CD4-positive, alpha-beta T cell treated with Interleukin-2 at 100 ng/mL for 4 hours (primary cell): ENCODE measurements at regions not wholly inside any gene's neighbourhood (a gene's known extent, or its start where the extent isn't known, plus 50 kb on each side); places are given as distances from the start of the nearest gene placed in this dataset.
"Not testable (repeated sequence)": the region's sequence is repeated elsewhere in the genome, so short reads cannot be mapped to it uniquely, and the experiment has no call there.

Experiments
- DNase-seq: peaks from one replicate; pipeline ENCODE4 v3.0.0-alpha.2; 2020; ENCODE audit warnings: low spot score

DNA sequence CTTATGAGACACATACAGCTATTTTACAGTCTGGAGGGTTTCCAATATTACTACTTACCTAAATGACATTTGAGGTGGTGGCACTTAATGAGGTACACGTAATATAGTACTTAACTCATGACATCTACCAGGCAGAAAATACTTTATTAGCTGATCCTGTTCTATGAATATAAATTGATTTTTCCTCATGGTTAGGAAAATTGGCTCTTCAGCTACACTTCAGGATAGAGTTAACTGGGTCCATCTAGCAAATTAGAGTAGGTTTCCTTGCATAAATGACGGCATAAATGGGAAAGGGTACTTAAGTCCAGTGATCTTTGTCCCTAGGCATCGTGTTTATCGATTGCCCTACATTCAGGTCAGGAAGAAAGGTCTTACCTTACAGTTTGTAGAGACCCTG, 988.8 kb upstream of the TMPRSS15 start:
- DNase-seq: no peak

DNA sequence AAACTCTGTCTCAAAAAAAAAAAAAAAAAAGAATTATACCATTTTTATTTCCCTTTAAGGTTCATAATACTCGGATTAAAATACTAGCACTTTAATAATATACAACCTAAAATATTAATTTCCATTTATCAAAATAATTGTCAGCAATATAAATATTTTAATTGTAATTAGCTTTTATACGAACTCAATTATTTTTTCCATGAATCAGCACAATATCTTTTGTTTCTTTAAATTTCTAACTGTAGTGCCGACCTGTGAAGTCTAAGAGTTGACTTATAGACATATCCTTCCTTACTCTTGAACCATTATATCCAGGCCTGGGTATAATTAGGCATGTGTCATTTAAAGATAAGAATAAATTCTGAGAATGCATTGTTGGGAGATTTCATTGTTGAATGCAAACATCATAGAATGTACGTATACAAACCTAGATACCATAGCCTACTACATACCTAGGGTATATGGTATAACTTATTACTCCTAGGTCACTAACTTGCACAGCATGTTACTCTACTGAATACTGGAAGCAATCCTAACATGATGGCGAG, 996.7 kb upstream of the TMPRSS15 start:
- no peak for DNase-seq

DNA sequence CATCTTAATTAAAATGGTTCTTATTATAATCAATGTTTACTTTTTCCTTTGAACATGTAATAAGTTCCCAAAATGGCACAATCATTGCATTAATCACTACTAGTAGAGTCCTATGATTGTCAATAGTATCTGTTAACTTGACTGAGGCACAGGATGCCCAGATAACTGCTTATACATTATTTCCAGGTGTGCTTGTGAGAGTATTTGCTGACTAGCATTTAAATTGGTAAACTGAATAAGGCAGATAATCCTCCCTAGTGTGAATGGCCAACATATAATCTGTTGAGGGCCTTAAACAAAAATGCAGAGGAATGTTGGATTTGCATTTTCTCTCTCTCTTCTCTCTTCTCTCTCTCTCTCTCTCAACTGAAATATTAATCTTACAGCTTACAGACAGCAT, 999.3 kb upstream of the TMPRSS15 start:
- DNase-seq: no peak

DNA sequence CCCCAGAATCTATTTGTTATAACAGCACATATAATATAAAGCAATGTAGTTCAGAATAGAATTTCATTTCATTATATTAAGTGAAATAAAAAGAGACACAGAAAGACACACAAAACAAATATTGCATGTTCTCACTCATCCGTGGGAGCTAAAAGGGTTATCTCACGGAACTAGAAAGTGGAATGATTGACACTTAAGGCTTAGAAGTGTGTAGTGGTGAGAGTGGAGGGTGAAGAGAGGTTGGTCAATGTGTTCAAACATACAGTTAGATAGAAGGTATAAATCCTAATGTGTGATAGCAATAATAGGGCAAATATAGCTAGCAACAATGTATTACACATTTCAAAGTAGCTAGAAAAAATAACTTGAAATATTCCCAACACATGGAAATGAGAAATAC, 1001.7 kb upstream of the TMPRSS15 start:
- DNase-seq: no peak

DNA sequence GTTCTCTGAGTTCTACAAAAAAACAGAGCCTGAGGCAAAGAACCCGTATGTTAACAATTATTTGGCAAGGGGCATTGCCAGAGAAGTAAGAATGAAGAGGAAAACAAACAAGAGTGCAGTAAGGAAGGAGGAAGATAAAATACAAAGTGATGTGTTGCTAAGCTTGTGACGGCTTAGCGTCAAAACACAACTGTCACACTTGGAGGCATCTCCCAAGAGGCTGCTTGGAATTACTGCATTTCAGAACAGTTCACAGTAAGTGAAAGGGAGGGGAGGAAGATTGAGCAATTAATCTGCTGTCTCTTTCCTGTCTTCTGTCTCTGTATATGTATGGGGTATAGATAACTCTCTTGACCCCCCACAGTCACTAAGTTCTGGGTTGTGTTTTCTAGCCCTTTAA, 1017.0 kb upstream of the TMPRSS15 start:
- DNase-seq: no peak

DNA sequence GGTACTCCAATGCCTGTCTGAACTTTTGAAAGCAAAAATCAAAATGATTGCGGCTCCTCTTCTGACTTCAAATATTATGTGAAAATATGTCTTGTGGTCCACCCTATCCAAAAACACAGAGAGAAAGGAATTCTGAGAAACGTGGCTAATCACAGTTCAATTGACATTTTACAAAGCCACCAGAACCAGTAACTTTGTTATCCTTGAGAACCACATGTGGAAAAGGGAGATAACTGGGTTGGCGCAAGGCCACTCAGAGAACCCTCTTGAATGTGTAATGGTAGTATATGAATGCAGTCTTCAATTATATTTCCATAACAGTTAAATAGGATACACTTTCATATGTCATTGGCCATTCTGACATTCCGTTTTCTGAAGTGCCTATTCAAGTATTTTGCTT, 1030.0 kb upstream of the TMPRSS15 start:
- DNase-seq: no peak

DNA sequence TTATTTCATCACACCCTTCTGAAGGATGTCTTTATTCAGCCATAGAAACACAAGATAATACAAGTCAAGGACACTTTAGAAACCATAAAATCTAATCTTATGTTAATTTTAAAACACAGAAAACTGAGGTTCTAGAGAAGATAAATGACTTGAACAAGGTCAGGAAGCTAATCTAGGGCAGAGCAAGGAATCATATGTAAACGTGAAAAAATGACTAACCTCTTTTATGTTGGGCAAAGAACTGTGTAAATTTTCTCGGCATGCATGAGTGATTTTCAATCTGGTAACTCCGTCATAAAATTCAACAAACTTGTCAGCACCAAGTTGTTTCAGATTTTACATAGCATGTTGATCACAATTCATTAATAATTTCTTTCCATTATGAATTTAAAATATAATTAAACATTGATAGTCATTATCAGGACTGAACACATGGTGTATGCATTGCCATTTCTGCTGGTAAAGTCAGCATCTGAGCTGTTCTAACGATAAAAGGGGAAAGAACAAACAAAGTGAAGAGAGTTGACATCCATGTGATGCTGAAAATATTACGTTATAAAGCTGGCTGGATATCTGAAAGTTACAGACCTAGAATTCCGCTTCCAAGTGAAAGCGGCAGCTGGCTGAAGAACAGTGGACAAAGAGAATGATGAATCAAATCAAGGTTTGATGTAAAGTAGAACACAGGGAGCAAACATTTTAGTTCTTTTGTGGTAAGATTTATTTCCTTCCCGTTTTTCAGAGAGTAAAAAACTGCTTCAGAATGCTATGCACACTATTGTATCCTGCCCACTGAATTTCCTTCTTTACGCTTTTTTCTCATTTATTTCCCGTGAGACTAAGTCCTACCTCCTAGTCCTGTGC, 1037.4 kb upstream of the TMPRSS15 start:
- no peak for DNase-seq

DNA sequence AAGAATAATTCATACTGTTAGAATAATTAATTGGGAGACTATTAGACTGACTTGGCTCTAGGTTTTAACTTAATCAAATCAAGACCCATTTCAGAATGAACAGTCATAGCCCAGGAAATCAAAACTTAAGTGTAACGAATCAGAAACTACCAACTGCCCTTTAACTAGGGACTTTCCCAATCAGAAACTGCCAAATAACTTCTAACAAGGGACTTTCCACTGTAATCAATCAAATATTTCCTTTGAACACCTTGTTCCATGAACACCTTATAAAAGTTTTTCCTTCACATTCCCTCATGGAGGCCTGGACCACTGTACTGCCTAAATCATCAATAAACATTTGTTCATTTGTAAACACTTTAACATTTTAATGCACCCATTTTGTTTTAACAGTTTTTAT, 1054.7 kb upstream of the TMPRSS15 start:
- DNase-seq: no peak

DNA sequence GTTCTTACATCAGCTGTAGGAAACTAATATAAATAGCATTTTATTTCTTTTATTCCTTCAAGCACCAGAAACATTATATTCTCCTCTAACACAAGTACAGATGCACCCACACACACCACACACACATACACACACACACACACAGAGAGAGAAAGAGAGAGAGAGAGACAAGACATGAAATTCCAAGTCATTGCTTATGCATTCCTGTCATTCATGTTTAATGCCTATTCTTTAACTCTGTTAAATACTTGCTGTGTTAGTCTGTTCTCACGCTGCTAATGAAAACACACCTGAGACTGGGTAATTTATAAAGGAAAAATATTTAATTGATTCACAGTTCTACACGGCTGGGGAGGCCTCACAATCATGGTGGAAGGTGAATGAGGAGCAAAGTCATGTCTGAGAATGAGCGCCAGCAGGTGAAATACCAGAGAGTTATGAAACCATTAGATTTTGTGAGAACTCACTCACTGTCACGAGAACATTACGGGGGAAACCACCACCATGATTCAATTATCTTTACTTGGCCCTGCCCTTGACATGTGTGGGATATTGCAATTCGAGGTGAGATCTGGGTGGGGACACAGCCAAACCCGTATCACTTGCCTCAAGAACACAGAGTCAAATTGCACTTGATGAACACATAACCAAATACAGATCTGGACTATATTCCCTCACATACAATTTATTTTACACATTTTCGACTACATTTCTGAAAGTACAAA, 1058.1 kb upstream of the TMPRSS15 start:
- no peak for DNase-seq

DNA sequence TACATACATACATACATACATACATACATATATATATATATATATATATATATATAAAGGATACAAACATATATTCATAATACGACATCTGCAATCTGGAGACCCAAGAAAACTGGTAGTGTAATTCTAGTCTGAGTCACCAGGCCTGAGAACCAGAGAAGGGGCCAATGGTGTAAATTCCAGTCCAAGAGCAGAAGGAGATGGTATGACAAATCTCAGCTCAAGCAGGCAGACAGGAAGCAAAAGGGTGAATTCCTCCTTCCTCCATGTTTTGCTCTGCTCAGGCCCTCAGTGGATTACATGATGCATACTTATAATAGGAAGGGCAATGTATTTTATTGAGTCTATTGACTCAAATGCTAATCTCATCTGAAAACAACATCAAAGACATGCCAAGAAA, 1060.4 kb upstream of the TMPRSS15 start:
- DNase-seq: no peak

DNA sequence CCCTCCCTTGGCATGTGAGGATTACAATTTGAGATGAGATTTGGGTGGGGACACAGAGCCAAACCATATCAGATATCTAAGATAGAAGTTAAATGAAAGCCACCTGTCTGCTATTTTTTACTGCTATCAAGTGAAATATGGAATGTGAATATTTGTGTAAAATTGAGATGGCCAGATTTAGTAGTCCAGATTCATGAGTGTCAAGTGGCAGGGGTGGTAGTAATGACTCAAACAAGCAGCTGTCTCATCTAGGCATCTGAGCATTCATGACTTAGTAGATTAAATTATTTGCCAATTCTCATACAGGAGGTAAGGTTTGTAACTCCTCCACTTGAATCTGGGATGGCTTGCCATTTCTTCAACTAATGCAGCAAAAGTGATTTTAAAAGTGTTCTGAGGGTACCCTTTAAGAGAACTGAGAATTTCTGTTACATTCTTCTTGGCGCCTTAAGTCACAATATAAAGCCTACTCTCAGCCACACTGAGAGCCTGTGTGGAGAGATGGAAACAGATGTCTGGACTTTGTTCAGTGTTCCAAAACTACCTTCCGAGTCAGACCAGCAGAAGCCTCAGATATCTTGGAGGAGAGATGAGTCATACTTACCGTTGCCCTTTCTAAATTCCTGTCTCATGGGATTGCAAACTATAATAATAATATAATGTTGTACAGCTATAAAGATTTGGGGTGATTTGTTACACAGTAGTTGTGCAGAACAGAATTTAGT, 1065.6 kb upstream of the TMPRSS15 start:
- no peak for DNase-seq

DNA sequence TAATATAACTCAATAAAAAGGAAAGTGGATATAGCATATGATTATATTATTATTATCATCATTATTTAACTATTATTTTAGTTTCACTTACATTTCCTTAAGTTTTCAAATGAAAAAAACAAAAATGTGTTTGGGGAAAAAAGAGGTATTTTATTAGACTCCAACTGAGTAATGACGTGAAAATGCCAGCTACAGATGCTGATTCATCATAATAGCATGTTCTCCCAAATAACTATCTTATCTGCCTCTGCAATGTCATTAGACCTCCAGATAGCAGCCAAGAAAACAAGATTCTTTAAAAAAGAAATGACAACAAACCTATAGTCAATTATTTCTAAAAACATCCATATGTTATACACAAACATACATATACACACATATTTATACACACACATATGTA, 1071.9 kb upstream of the TMPRSS15 start:
- no peak for DNase-seq

DNA sequence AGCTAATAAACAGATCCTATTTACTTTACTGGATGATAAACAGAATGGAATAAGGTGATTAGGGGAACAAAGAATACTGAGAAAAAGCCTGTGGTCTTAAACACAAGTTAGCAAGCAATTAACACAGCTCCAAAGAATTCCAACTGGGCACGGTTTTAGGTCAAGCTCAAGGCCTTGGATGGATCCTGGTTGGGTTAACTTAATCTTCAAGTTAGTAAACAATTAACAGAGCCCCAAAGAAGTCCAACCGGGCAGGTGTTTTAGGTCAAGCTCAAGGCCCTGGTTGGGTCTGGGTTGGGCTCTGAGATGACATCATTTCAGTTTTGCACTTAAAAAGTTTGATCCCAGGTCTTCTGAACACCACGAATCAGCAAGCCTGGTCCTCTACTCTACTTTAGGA, 1086.3 kb upstream of the TMPRSS15 start:
- no peak for DNase-seq

DNA sequence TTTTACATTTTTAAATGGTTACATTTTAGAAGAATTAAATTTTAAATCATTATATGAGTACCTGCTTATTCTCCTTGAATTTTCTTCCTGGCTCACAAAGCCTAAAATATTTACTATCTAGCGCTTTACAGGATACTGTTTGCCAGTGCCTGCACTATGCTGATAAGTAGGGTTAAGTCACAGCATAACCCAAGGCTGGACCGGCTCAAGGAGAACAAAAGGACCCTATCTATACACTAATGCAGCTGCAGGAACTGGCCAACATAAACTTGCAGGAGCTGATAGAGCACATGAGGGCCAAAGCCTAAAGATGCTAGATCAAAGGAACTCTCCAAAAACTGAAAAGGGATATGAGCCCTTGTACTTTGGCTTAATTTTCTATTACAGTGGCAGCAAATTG, 1086.9 kb upstream of the TMPRSS15 start:
- DNase-seq: no peak

DNA sequence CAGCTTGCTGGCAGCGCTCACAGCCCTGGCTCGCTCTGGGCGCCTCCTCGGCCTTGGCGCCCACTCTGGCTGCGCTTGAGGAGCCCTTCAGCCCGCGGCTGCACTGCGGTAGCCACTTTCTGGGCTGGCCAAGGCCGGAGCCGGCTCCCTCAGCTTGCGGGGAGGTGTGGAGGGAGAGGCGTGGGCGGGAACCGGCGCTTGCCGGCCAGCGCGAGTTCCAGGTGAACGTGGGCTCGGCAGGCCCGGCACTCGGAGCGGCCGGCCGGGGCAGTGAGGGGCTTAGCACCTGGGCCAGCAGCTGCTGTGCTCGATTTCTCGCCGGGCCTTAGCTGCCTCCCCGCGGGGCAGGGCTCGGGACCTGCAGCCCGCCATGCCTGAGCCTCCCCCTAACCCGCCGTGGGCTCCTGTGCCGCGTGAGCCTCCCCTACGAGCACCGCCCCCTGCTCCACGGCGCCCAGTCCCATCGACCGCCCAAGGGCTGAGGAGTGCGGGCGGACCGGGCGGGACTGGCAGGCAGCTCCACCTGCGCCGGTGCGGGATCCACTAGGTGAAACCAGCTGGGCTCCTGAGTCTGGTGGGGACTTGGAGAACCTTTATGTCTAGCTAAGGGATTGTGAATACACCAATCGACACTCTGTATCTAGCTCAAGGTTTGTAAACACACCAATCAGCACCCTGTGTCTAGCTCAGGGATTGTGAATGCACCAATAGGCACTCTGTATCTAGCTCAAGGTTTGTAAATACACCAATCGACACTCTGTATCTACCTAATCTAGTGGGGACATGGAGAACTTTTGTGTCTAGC, 1090.1 kb upstream of the TMPRSS15 start:
- not testable (repeated sequence) for DNase-seq

DNA sequence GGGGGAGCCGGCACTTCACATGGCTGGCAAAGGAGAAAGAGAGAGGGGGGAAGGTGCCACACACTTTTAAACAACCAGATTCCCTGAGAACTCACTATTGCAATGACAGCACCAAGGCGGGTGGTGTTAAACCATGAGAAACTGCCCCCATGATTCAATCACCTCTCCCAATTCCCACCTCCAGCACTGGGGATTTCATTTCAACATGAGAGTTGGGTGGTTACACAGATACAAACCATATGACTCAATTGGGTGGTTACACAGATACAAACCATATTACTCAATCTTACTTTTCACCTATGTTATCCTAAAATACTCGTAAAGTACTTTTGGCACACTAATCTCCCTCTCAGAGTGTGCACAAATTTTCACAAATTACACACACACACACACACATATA, 1097.5 kb upstream of the TMPRSS15 start:
- no peak for DNase-seq

DNA sequence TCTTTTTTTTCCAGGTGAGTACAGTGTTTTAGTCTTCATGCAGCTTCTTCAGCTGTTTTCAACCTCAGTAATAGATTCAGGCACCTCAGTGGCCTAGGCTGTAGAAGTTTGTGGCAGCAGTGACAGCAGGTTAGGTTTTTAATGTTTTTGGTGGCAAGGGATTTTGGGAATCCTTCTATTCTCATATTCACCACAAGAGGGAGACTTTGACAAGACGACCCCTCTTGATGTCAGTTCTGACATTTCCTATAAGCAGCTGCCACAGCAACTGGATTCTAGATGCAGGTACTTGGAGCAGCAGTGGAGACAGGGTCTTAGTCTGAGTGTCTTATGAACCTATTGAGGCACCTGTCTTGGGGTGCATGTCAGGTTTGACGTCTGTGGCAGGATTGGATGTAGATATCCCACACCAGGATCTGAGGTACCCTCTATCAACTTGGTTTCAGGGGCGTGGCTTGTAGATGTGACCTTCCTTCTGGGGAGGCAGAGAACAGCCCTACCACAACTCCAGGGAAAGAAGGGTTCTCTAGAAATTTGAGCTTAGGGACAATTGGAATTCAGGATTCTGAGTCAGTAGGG, 1104.2 kb upstream of the TMPRSS15 start:
- DNase-seq: no peak

DNA sequence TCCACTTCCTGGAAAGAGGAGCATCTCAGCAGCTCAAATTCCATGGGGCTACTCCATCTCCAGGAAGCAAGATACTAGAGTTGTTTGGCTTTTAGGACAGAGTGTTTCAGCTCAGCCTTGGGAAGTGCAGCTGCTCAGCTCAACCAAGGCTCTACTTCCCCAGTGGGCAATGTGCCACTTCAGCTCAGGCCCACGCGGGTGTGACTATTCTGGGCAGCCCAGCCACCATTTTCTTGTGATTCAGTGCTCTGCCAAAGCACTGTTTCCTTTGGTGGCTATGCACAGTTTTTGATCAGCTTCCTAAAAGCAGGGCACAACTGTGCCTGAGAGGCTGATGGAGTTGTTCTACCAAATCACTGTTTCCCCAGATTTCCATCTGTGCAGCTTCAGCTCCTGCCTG, 1104.9 kb upstream of the TMPRSS15 start:
- no peak for DNase-seq

DNA sequence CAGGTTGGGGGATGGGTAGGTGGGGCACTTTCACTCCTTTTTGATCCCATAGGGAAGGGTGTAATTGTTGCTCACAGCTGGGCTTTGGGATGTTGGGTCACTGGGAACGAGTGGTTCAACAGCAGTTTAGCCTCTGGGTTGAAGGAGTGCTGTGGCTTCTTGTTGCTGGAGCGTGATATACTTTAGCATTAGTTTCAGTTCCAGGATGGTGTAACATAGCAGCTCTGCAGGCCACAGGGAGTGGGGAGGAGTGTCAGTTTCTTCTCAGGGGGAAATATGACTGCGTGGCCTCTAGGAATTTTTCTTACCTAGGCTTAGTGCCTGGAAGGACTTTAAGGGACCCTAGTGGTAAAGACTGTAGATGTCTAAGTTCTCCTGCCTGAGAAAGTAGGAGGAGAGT, 1105.3 kb upstream of the TMPRSS15 start:
- no peak for DNase-seq

DNA sequence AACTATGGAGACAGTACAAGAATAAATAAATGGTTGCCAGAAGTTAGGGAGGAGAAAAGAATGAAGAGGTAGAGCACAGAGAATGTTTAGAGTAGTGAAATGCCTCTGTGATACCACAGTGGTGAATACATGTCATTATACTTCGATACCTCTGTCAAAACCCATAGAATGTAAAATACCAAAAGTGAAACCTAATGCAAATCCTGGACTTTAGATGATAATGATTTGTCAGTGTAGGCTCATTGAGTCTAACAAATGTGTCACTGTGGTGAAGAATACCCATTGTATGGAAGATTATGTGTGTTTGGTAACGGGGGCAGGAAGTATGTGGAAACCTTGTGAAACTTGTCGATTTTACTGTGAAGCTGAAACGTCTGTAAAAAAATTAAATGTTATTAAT, 1106.5 kb upstream of the TMPRSS15 start:
- no peak for DNase-seq

DNA sequence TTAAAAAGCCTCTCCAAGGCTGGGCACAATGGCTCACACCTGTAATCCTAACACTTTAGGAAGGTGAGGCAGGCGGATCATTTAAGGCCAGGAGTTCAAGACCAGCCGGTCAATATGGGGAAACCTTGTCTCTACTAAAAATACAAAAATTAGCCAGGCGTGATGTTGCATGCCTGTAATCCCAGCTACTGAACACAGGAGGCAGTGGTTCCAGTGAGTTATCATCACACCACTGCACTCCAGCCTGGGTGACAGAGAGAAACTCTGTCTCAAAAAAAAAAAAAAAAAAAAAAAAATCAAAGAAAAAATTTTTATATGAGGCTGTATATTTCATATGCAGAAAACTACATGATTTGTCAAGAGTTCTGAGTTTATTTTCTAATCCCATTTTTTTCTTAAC, 1107.1 kb upstream of the TMPRSS15 start:
- no peak for DNase-seq
